NCI-H2196 (cell line): ENCODE measurements at regions not wholly inside any gene's neighbourhood (a gene's known extent, or its start where the extent isn't known, plus 50 kb on each side); places are given as distances from the start of the nearest gene placed in this dataset.

ENCODE experiments used
- DNase-seq: peaks from one replicate; lab custom pipeline; 2025; ENCODE audit not compliant: unreplicated experiment; lab: John Stamatoyannopoulos, UW

GRCh38 chr4:134024251-134024650, 177.3 kb downstream of the PABPC4L start:
- no peak for DNase-seq

- no peak for DNase-seq
Measured at GRCh38 chr4:134019657-134020056, 181.9 kb downstream of the PABPC4L start.

GRCh38 chr4:134018846-134019245, 182.7 kb downstream of the PABPC4L start:
- no peak for DNase-seq

GRCh38 chr4:134001057-134001456, 200.5 kb downstream of the PABPC4L start:
- no peak for DNase-seq

- no peak for DNase-seq
Measured at GRCh38 chr4:133997436-133997835, 204.2 kb downstream of the PABPC4L start.

GRCh38 chr4:133996431-133997121, 205.0 kb downstream of the PABPC4L start:
- DNase-seq = no peak

- DNase-seq = no peak
Measured at GRCh38 chr4:133995243-133995960, 206.2 kb downstream of the PABPC4L start.

- DNase-seq = no peak
Measured at GRCh38 chr4:133982533-133983224, 218.9 kb downstream of the PABPC4L start.

GRCh38 chr4:133981327-133981726, 220.3 kb downstream of the PABPC4L start:
- no peak for DNase-seq

- DNase-seq = no peak
Measured at GRCh38 chr4:133972586-133972985, 229.0 kb downstream of the PABPC4L start.

- DNase-seq = no peak
Measured at GRCh38 chr4:133969202-133969848, 232.3 kb downstream of the PABPC4L start.

GRCh38 chr4:133968174-133968573, 233.4 kb downstream of the PABPC4L start:
- no peak for DNase-seq

GRCh38 chr4:133960975-133961374, 240.6 kb downstream of the PABPC4L start:
- no peak for DNase-seq

- DNase-seq = no peak
Measured at GRCh38 chr4:133943081-133943480, 258.5 kb downstream of the PABPC4L start.

GRCh38 chr4:133938061-133938460, 263.5 kb downstream of the PABPC4L start:
- DNase-seq = no peak

GRCh38 chr4:133929531-133930239, 271.9 kb downstream of the PABPC4L start:
- DNase-seq = no peak

- DNase-seq = no peak
Measured at GRCh38 chr4:133921280-133922195, 280.1 kb downstream of the PABPC4L start.

- DNase-seq = no peak
Measured at GRCh38 chr4:133920236-133920635, 281.4 kb downstream of the PABPC4L start.

GRCh38 chr4:133910165-133910564, 291.4 kb downstream of the PABPC4L start:
- DNase-seq = no peak

GRCh38 chr4:133903029-133903428, 298.6 kb downstream of the PABPC4L start:
- no peak for DNase-seq
